SK-N-MC (cell line): ENCODE measurements at regions not wholly inside any gene's neighbourhood (a gene's known extent, or its start where the extent isn't known, plus 50 kb on each side); places are given as distances from the start of the nearest gene placed in this dataset.

Source experiments
- EZH2 ChIP-seq: fragments of 200-600 bp; sonication (generic); IDR thresholded peaks from one replicate; pipeline ENCODE4 v1.6.1; 2017; ENCODE audit warnings: antibody characterized with exemption
- FOXP2 ChIP-seq: optimal IDR thresholded peaks from 2 replicates; pipeline ENCODE3; 2011; ENCODE audit warnings: mild to moderate bottlenecking, moderate library complexity; ENCODE audit not compliant: insufficient read depth; ENCODE audit errors: extremely low read length, control extremely low read depth
- POLR2AphosphoS5 ChIP-seq: IDR thresholded peaks from 2 replicates; pipeline ENCODE4 v1.6.1; 2012; ENCODE audit warnings: mild to moderate bottlenecking, low read depth, low read length, borderline replicate concordance

DNA sequence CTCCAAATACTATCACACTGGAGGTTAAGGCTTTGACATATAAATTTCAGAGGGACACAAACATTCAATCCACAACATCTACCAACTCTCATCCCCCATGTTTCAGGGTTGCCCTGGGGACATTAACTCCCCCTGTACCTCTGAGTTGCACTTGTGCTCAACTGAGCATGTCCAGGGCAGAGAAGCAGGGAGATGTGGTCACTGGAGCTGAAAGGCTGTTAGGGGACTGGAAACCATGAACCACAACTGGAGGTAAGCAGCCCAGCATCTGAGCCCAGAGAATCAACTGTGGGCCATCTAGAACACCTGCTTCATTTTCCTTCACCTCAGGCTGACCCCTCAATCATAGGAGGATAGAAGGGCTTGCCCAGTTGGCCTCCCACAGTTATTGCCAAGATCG lies 641.1 kb downstream of the MID1IP1 start:
- TF ChIP-seq EZH2, result no peak
- TF ChIP-seq POLR2AphosphoS5, result no peak
- TF ChIP-seq FOXP2, result no peak
